ENCODE measurements at regions not wholly inside any gene's neighbourhood (a gene's known extent, or its start where the extent isn't known, plus 50 kb on each side); places are given as distances from the start of the nearest gene placed in this dataset.

GRCh38 chr15:87631093-87631492, 625.4 kb downstream of the NTRK3 start:
- DNase-seq = no peak

- no peak for DNase-seq
These were observed 628.2 kb downstream of the NTRK3 start for GRCh38 chr15:87628311-87628710.

DNA sequence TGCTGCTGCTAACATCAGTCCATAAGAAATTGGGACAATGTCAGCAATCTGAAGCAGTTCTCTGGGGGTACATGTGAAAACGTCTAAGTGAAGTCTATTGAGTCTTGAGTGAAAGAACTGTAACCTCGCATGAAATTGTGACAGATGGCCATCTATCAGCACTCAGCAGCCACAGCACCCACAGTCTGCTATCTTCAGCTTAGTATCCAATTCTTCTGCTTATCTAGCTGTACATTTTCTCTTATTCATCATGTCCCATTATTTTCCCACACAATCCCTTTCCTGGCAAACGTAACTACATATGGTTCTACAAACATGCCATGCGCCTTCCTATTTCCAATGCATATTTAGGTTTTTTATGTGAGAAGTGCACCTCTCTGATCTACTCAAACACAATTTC, 629.7 kb downstream of the NTRK3 start:
- no peak for DNase-seq

- DNase-seq = peak; percentile 4 to 25 (median 14)
These were observed 632.7 kb downstream of the NTRK3 start for GRCh38 chr15:87623832-87624231.

DNA sequence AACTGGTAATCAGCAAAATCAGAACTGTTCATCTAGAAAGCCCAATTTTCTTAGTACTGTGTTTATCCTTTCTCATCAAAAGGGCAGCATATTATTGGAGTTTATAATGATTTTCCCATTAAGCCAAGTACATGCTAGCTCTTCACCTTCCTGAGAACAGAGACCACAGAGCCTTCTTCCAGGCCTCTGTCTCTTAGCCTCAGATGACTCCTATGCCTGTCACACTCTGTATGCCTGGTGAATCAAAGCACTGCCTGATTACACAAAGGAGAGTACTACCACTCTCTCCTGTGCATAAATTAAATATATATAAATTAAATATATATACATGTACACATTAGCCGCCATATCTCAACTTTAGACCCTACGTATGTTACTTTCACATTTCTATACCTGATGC, 636.1 kb downstream of the NTRK3 start:
- no peak for DNase-seq

GRCh38 chr15:87619161-87619960, 637.2 kb downstream of the NTRK3 start:
- DNase-seq = no peak

- DNase-seq = no peak
These were observed 638.3 kb downstream of the NTRK3 start for GRCh38 chr15:87618203-87618725.

- no peak for DNase-seq
These were observed 641.8 kb downstream of the NTRK3 start for GRCh38 chr15:87614704-87615103.

GRCh38 chr15:87610366-87610765, 646.2 kb downstream of the NTRK3 start:
- DNase-seq = no peak

GRCh38 chr15:87609894-87610293, 646.6 kb downstream of the NTRK3 start:
- DNase-seq = no peak

DNA sequence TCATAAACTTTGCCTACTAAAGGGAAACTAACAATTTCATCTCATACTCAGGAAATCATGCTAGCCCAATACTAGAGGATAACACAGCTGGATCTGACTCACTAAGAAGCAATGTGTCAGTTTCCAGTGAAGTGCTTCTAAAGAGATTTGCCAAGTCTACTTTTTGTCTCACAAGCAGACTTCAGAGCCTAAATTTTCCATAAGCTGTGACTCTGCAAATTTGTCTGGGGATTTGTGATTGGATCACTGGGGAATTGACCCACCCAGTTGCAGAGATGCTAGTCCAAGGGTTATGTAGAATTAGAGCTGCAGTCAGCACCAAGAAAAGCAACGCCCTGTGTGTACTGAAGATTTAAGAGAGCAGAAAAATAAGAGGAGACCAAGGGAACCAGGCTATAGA, 647.1 kb downstream of the NTRK3 start:
- DNase-seq = no peak

DNA sequence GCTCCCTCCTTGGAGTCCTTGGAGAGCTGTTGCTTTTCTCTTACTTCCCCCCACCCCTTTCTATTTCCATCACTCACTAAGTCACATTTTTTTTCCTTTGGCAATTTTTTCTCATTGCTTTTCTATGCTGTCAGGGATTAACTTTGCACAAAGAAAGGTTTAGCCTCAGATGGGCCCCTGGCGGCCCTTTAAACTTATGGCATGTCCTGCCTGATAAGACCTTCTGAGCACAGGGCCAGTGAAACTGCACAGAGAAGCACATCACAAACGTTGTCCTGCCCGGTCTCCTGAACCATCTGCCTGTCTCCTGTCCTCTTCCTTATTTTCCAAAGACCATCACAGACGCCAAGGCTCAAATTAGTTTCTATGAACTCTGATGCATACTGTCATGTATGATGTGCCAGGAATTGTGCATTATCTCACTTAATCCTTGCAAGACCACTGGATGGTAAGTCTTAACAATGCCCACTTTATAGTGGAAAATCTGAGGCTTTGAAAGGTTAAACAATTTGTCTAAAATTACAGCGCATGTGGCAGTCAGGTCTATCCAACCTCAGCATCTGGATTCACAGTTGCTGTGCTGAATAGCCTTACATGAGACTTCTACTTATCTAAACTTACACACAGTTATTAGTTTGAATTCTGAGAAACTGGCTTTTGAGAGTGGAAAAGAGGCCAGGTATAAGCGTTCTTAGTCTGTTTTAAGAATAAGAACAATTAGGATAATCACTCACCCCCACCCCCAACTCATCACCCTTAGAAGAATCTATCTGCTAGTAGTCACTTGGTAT, 648.1 kb downstream of the NTRK3 start:
- no peak for DNase-seq

DNA sequence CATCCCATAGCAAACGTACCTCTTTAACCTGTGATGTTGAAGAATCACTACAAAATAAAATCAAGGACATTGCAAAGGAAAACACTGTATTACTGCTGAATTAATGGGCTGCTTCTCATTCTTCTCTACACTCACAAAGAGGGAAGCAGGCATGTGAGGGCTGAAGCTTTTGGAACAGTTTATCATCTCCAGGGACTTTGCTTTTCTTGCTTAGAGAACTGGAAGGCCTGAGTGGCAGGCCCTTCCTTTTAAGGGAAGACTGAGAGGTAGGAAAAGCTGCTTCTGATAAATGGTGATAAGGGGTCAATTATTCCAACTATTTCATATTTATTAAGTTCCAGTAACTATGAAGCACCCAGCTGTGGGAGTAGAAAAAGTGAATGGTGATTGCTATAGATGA, 649.6 kb downstream of the NTRK3 start:
- DNase-seq = no peak

DNA sequence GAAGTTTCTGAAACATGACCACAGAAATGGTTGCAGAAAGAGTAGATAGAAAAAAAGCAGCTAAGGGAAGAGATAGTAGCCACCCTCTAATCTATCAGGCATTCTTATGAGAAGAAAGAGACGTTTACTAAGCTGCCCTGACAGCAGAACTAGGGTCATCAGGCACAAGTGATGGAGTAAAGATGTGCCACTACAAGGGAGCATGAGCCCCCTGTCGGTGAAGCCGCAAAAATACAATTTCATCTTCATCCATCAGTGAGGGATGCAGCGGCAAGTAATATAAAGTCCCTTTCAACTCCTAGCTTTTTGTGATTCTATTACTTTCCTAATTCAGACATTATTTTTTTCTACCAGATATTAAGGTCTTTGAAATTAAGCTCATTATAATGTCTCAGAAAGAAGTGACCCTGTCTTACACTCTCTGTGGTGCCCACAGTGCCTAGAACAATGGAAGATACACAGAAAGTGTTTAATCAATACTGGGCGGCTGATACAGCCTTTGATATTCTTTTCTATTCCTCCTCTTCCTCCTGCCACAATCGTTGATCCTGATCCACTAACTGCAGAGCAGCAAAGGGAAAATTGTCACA, 651.6 kb downstream of the NTRK3 start:
- DNase-seq = peak; percentile 9 to 33 (median 23)

DNA sequence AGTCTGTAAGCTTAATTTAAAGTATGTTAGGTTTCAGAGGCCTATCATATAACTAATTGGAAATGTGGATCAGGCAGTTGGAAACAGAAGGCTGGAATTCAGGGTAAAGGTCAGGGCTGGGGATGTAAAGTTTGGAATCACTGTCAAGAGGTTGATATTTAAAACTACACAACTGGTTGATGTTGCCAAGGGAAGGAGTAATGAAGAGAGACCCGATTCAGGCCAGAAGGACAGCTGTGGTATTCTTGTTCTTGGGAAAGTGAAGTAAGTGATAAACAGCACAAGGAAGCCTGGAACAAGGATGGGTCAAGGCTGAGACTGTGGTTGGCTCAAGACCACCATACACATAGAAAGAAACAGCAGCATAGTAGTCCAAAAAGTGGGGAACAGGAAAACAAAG, 654.2 kb downstream of the NTRK3 start:
- DNase-seq = no peak

DNA sequence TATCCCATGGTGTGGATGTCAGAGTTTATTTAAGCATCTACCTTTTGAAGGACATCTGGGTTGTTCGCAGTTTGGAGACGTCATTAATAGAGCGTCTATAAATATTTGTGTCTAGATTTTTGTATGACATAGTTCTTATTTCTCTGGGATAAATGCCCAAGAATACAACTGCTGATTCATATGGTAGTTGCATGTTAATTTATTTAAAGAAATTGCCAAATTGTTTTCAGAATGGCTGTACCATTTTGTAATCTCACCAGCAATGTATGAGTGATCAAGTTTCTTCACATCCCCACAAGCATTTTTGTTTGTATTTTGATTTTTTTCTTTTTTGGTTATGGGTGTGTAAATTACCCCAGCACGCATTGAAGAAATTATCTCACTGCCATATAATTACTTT, 656.9 kb downstream of the NTRK3 start:
- no peak for DNase-seq

GRCh38 chr15:87597346-87598052, 659.0 kb downstream of the NTRK3 start:
- no peak for DNase-seq

GRCh38 chr15:87591582-87591981, 665.0 kb downstream of the NTRK3 start:
- DNase-seq = no peak

DNA sequence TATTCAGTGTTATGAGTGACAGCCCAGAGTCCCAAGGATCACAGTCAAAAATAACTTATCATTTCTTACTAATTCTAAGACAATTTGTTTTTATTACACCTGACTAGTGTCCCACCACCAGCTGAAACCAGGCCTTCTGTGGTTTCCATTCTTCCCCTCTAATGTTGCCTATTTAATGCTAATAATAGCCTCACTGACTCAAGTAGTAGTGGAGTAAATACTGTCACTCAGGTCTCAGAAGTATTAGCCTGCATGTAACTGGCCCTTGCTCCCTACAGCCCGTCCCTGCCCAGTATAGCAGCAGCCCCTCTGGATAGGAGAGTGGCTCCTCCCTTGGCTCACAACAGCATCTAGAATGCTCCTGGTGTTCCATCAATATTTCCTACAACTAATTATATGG, 665.5 kb downstream of the NTRK3 start:
- DNase-seq = no peak

- no peak for DNase-seq
These were observed 667.4 kb downstream of the NTRK3 start for GRCh38 chr15:87589134-87589533.

DNA sequence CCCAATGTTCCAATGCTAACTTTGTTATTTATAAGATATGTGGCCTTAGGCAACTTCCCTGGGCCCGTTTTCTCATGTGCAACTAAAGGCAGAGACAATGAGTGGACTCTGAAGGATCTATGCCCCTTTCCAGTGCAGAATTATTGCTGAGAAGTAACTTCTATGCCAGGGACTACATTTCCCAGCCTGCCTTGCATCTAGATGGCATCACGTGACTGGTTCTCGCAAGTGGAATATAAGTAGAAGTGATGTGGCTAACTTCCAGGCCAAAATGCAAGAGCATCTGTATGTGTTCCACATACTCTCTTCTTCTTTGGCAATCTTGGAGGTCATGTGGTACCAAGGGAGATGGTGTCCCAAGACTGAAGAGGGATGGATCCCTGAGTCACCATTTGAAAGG, 674.4 kb downstream of the NTRK3 start:
- DNase-seq = no peak

- DNase-seq = no peak
These were observed 677.0 kb downstream of the NTRK3 start for GRCh38 chr15:87579537-87579936.

- no peak for DNase-seq
These were observed 677.8 kb downstream of the NTRK3 start for GRCh38 chr15:87578776-87579175.
